Urothelium cell line (cell line): ENCODE measurements at regions not wholly inside any gene's neighbourhood (a gene's known extent, or its start where the extent isn't known, plus 50 kb on each side); places are given as distances from the start of the nearest gene placed in this dataset.

Experiments used
- DNase-seq: peaks from one replicate; pipeline ENCODE4 v3.0.0; 2011; ENCODE audit warnings: low spot score, mixed read lengths
- FAIRE-seq: peaks from 2 replicates; lab custom pipeline; 2011; peaks lifted over from hg19 to GRCh38; lab: Jason Lieb, UNC

- DNase-seq (no peak), FAIRE-seq (no peak)
Measured at GRCh38 chr4:107192601-107193000, 156.5 kb upstream of the DKK2 start.

- FAIRE-seq (no peak), DNase-seq (no peak)
Measured at GRCh38 chr4:107187091-107187490, 151.0 kb upstream of the DKK2 start.

GRCh38 chr4:107183155-107183774 is 147.2 kb upstream of the DKK2 start:
- peak; percentile 53 for DNase-seq
- no peak for FAIRE-seq

GRCh38 chr4:107182347-107182746 is 146.2 kb upstream of the DKK2 start:
- no peak for DNase-seq
- FAIRE-seq = no peak

GRCh38 chr4:107166873-107167450 is 130.8 kb upstream of the DKK2 start:
- DNase-seq = no peak
- no peak for FAIRE-seq

- FAIRE-seq = no peak
- no peak for DNase-seq
Measured at GRCh38 chr4:107166181-107166580, 130.1 kb upstream of the DKK2 start.

GRCh38 chr4:107164962-107165475 is 128.9 kb upstream of the DKK2 start:
- no peak for FAIRE-seq

GRCh38 chr4:107156443-107156842 is 120.3 kb upstream of the DKK2 start:
- no peak for FAIRE-seq
- DNase-seq = no peak

More at GRCh38 chr4:107164962-107165475, 128.9 kb upstream of the DKK2 start:
- no peak for DNase-seq

- DNase-seq (no peak), FAIRE-seq (no peak)
Measured at GRCh38 chr4:107155366-107155765, 119.3 kb upstream of the DKK2 start.

GRCh38 chr4:107153956-107154355 is 117.8 kb upstream of the DKK2 start:
- DNase-seq (no peak), FAIRE-seq (no peak)

- DNase-seq = no peak
- FAIRE-seq = no peak
Measured at GRCh38 chr4:107153228-107153627, 117.1 kb upstream of the DKK2 start.

GRCh38 chr4:107151173-107151572 is 115.1 kb upstream of the DKK2 start:
- no peak for DNase-seq
- no peak for FAIRE-seq

- no peak for DNase-seq
- FAIRE-seq = no peak
Measured at GRCh38 chr4:107148904-107149303, 112.8 kb upstream of the DKK2 start.

GRCh38 chr4:107147873-107148272 is 111.8 kb upstream of the DKK2 start:
- DNase-seq (no peak), FAIRE-seq (no peak)

- DNase-seq = no peak
- FAIRE-seq = no peak
Measured at GRCh38 chr4:107138433-107138832, 102.3 kb upstream of the DKK2 start.

- no peak for DNase-seq
- FAIRE-seq = no peak
Measured at GRCh38 chr4:107133965-107134653, 98.0 kb upstream of the DKK2 start.

GRCh38 chr4:107131295-107131694 is 95.2 kb upstream of the DKK2 start:
- no peak for FAIRE-seq
- no peak for DNase-seq

GRCh38 chr4:107130157-107130556 is 94.0 kb upstream of the DKK2 start:
- FAIRE-seq = no peak
- DNase-seq = no peak

- DNase-seq (no peak), FAIRE-seq (no peak)
Measured at GRCh38 chr4:107129611-107130010, 93.5 kb upstream of the DKK2 start.

- DNase-seq (no peak), FAIRE-seq (no peak)
Measured at GRCh38 chr4:107129076-107129475, 93.0 kb upstream of the DKK2 start.

GRCh38 chr4:107128116-107128515 is 92.0 kb upstream of the DKK2 start:
- DNase-seq (no peak), FAIRE-seq (no peak)

GRCh38 chr4:107125496-107125895 is 89.4 kb upstream of the DKK2 start:
- no peak for FAIRE-seq
- no peak for DNase-seq
